HG02571 (cell line): ENCODE measurements at regions not wholly inside any gene's neighbourhood (a gene's known extent, or its start where the extent isn't known, plus 50 kb on each side); places are given as distances from the start of the nearest gene placed in this dataset.

Source experiments
- ATAC-seq: cut with Tn5 transposase; IDR thresholded peaks from one replicate; pipeline ENCODE4 v1.9.1; 2021; ENCODE audit warnings: mild to moderate bottlenecking, moderate library complexity; ENCODE audit not compliant: unreplicated experiment

- ATAC-seq = no peak
Measured at GRCh38 chr12:93011100-93011499, 82.0 kb upstream of the EEA1 start.

GRCh38 chr12:93015871-93016751 lies 87.0 kb upstream of the EEA1 start:
- no peak for ATAC-seq

DNA sequence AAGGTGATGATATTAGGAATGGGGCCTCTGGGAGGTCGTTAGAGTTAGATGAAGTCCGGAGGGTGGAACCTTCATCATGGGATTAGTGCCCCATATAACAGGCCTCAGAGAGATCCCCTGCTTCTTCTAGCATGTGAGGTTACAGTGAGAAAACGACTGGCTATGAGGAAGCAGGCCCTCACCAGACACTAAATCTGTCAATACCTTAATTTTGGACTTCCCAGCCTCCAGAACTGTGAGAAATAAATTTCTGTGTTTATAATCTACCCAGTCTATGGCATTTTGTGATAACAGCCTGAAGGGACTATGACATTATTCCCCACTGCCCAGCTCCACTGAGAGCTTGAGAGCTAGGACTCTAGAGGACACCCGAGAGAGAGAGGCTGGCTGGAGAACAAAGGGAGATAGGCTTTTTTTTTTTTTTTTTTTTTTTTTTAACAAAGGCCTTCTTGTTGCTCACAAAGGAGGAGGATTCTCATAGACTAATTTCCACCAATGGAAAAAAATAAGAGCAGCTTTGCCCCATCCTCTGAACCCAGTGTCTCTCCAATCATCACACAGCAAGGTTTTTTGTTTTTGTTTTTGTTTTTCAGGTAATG lies 87.8 kb upstream of the EEA1 start:
- ATAC-seq = no peak

- no peak for ATAC-seq
Measured at GRCh38 chr12:93018610-93019009, 89.5 kb upstream of the EEA1 start.

DNA sequence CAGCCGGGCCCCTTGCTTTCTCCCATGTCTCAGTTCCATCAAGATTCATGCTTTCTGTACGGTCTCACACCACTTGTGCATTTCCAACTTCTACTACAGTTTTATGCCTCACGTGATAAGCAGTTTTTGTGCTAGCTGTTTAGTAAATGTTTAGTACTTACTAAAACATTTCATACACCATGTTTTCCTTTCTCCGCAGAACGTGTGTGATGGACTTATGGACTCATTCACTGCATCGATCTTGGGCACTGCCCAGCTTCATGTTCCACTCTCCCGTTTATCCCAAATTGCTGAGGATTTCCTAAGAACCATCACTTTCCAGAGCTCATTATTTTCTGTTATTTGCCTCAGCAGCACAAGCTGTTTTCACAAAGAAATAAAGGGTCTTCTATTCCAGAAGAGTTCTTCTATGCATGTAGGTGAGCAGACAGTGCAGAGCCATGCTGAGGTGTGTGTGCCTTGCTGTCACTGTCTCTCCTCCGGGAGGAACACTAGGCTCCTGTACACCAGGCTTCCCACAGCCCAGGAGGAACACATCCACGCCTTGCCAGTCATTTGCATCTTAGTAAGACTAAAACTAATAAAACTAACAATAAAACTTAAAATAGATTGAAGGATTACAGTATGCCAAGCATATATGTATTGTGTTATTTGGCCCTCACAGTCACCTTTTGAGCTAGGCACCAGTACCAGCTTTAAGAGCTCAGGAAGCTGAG lies 90.3 kb upstream of the EEA1 start:
- no peak for ATAC-seq

- ATAC-seq = no peak
Measured at GRCh38 chr12:93019975-93020630, 91.0 kb upstream of the EEA1 start.

GRCh38 chr12:93020631-93021597 lies 91.8 kb upstream of the EEA1 start:
- ATAC-seq = no peak

DNA sequence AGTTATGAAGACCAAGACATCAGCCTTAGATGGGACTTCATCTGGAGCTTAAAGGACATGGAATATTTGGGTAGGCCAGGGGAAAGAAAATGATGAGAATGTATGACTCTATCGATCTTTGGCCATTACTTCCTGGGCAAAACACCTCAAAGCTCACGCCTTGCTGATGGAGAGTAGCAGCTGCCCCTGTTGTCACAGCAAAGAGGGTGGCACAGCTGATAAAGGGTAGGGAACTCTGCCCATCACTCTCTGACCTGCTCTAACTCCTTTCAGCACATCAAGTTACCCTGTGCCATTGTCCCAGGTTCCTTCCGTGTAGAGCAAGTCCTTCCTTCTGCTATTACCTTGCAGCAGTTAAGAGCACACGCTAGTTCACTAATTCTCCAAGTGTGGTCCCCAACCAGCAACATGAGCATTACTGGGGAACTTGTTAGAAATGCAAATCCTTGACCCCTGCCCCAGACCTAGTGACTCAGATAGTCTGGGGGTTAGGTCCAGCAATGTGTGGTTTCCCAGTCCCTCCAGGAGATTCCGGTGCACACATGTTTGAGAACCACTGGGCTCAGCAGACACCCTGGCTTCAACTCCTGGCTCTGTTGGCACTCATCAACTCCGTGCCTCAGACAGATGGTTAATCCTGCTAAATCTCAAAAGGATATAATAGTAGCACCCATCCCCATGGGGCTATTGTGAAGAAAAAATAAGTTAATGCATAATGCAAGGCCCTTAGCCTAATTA lies 93.7 kb upstream of the EEA1 start:
- no peak for ATAC-seq

- ATAC-seq = no peak
Measured at GRCh38 chr12:93025145-93026103, 96.3 kb upstream of the EEA1 start.

GRCh38 chr12:93027041-93027440 lies 97.9 kb upstream of the EEA1 start:
- no peak for ATAC-seq

DNA sequence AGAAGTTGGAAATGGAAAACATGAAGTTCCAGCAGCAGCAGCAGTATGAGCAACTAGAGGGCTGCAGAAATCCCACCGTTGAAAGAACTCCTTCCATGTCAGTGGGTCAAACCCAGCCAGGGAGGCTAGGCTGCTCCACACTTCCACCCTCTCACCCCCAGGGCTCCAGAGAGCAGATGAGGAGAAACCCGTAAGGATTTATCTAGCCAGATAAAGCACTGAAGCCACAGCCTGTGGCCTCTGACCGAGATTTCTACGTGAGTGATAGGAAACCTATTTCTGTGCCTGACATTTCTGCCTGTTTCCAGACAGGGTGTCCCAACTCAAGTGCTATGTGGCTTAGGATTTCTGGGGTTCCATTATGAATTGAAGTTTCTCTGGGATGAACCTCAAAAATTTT lies 100.0 kb upstream of the EEA1 start:
- no peak for ATAC-seq

- no peak for ATAC-seq
Measured at GRCh38 chr12:93031028-93031427, 101.9 kb upstream of the EEA1 start.

DNA sequence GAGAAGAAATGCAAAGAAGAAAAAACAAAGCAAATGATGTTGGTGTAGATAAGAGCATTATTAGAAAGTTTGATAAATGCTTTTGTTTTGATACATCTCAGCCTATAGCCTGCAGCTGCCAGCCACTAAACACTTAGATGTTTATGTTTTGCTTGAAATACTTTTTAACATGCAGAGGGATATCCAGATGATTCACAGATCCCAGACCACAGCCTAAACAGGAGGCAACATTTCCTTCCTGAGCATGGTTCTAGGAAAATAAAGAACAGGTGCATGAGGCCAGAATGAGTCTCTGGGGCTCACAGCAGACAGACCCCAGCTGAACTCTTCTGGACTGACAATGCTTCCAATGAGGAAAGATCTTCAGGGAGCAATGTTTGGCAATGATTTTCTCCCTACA lies 103.7 kb upstream of the EEA1 start:
- ATAC-seq = no peak

GRCh38 chr12:93033948-93034347 lies 104.9 kb upstream of the EEA1 start:
- no peak for ATAC-seq

DNA sequence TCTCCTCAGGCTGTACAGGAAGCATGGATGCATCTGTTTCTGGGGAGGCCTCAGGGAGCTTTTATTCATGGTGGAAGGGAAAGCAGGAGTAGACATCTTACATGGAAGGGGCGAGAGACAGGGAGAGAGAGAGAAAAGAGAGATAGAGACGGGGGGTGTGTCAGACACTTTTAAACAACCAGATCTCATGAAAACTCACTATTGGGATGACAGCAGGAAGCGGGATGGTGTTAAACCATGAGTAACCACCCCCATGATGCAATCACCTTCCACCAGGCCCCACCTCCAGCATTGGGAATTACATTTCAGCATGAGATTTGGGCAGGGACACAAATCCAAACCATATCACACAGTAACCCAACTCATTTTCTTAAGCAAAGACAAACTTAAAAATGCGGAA lies 110.0 kb upstream of the EEA1 start:
- no peak for ATAC-seq

- ATAC-seq = no peak
Measured at GRCh38 chr12:93039930-93040329, 110.8 kb upstream of the EEA1 start.

DNA sequence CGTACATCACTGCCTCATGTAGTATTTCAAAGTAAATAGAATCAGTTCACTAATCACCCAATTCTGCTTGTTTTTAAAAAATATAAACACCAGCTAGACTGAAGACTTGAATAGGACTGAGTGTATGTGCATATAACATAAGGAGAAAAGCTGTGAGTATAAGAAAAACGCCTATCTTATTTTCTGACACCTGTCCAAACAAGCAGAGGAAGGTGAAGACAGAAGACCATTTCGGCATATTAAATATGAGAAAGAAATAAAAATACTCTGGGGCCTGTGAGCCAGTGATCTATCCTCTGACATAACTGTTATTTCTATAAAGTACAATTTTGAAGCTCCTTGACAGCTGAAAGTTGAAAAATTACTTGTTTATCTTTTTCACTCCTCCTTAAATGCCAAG lies 111.3 kb upstream of the EEA1 start:
- ATAC-seq = no peak

DNA sequence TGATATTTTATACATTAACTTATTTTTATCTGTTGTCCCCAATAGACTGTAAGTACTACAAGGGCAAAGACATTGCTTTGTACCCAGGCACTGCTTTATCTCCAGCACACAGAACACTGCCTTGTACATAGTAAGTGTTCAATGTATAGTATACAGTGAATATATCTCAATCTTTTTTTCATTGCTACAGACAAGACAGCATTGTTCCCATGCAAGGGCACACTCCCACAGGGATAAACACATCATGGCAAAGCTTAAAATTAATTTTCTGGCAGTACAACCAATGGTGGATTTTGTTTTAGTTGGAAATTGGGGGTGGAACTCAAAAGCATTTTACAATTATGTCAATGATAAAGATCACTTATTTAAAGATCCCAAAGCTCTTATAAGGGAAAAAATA lies 112.3 kb upstream of the EEA1 start:
- no peak for ATAC-seq
